ENCODE measurements at regions not wholly inside any gene's neighbourhood (a gene's known extent, or its start where the extent isn't known, plus 50 kb on each side); places are given as distances from the start of the nearest gene placed in this dataset.

DNA sequence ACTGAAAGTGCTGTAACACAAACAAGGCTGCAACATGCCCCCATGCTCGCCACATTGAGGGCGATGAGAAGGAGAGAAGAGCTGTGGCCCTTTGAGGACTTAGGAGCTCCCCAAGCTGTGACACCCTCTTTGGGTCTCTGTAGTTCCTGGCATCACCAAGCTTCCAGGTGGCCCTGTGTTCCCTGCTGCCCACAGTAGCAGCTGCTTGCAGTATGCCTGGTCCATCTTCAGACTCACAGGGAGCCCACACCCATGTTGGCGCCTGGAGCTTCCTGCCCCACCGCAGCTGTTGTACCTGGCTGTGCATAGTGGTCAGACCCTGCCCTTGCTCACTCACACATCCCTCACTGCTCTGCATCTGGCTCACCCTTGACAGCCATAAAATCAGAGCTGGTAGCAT is 401.2 kb upstream of the NRG3 start:
- H3K9me3 ChIP-seq (ENCODE audit: control insufficient read depth, insufficient read depth, low read length), result peaks cover 5% of the 10 kb centered on the region; the same call in 1 of the 2 replicates
- POLR2A ChIA-PET (ENCODE audit: unreplicated experiment), result no interaction called here

More for the DNA sequence above, 401.2 kb upstream of the NRG3 start:
- no peak overlapping the region for H3K27ac ChIP-seq (ENCODE audit: insufficient read depth, low read length)
- H3K4me2 ChIP-seq (ENCODE audit: low read depth, low read length), result no peak overlapping the region
- CTCF ChIA-PET, result no interaction called here
- no peaks in the 10 kb centered on the region for H3K27me3 ChIP-seq (ENCODE audit: control insufficient read depth, insufficient read depth, low read length)
- H3K4ac ChIP-seq (ENCODE audit: low read depth, low read length), result no peak overlapping the region
- no peak overlapping the region for H4K91ac ChIP-seq (ENCODE audit: insufficient read depth, low read depth, low read length)
- no peak overlapping the region for H2BK5ac ChIP-seq (ENCODE audit: low read depth, low read length, poor library complexity, severe bottlenecking)
- H3K9ac ChIP-seq (ENCODE audit: low read depth, low read length), result no peak overlapping the region
- H3K14ac ChIP-seq (replicated peaks; ENCODE audit: low read depth, low read length), result no peak overlapping the region
- H2AFZ ChIP-seq (replicated peaks; ENCODE audit: low read length, poor library complexity), result no peak overlapping the region
- no peak overlapping the region for H2AK5ac ChIP-seq (ENCODE audit: low read depth, low read length)
- dilution Hi-C loops (cut with HindIII; ENCODE audit: low sequenced_read_pairs, unreplicated experiment), result no loop called here
- H3K18ac ChIP-seq (ENCODE audit: low read depth, low read length), result no peak overlapping the region
- WGBS, 2 experiments (ENCODE audit: extremely low coverage in 2 of 2, insufficient read length in 1 of 2), result 100% methylated on average over 1 of the region's 4 CpGs; no CpG with 5 or more reads in 1 of the 2 experiments
- no peak for ATAC-seq (ENCODE audit: low read depth)
- intact Hi-C loops (cut with micrococcal nuclease), result no loop called here
- no peak overlapping the region for H3K23ac ChIP-seq (ENCODE audit: low read depth, low read length)
- in situ Hi-C loops (cut with MboI; ENCODE audit: low sequenced_read_pairs), result no loop called here
- no peaks in the 10 kb centered on the region for H3K36me3 ChIP-seq (ENCODE audit: control insufficient read depth, insufficient read depth, low read length)
- H3K4me1 ChIP-seq (ENCODE audit: control insufficient read depth, insufficient read depth, low read length), result no peaks in the 10 kb centered on the region
- H3K79me1 ChIP-seq (ENCODE audit: low read depth in 1 of 2, low read length in 2 of 2), result no peaks in the 10 kb centered on the region
- H3K56ac ChIP-seq (ENCODE audit: extremely low read depth, insufficient read depth, low read length), result no peak overlapping the region
- H2BK120ac ChIP-seq (ENCODE audit: low read depth, low read length), result no peak overlapping the region
- no peaks in the 10 kb centered on the region for H3K9me1 ChIP-seq (ENCODE audit: insufficient read depth, low read length)
- no peak overlapping the region for H4K8ac ChIP-seq (ENCODE audit: low read depth in 2 of 2, low read length in 2 of 2)
- TF ChIP-seq BHLHE40 (IDR thresholded peaks at IDR 0.05; ENCODE audit: low read depth, low read length), result no peak
- TF ChIP-seq SMC3 (IDR thresholded peaks at IDR 0.05; ENCODE audit: low read depth, low read length), result no peak
- TF ChIP-seq, protein P1, sequence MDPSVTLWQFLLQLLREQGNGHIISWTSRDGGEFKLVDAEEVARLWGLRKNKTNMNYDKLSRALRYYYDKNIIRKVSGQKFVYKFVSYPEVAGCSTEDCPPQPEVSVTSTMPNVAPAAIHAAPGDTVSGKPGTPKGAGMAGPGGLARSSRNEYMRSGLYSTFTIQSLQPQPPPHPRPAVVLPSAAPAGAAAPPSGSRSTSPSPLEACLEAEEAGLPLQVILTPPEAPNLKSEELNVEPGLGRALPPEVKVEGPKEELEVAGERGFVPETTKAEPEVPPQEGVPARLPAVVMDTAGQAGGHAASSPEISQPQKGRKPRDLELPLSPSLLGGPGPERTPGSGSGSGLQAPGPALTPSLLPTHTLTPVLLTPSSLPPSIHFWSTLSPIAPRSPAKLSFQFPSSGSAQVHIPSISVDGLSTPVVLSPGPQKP (IDR thresholded peaks at IDR 0.05; ENCODE audit: borderline replicate concordance, low read depth, low read length), result no peak
- TF ChIP-seq, protein P2, sequence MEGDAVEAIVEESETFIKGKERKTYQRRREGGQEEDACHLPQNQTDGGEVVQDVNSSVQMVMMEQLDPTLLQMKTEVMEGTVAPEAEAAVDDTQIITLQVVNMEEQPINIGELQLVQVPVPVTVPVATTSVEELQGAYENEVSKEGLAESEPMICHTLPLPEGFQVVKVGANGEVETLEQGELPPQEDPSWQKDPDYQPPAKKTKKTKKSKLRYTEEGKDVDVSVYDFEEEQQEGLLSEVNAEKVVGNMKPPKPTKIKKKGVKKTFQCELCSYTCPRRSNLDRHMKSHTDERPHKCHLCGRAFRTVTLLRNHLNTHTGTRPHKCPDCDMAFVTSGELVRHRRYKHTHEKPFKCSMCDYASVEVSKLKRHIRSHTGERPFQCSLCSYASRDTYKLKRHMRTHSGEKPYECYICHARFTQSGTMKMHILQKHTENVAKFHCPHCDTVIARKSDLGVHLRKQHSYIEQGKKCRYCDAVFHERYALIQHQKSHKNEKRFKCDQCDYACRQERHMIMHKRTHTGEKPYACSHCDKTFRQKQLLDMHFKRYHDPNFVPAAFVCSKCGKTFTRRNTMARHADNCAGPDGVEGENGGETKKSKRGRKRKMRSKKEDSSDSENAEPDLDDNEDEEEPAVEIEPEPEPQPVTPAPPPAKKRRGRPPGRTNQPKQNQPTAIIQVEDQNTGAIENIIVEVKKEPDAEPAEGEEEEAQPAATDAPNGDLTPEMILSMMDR (conservative IDR thresholded peaks at IDR 0.05; ENCODE audit: low read depth, low read length), result no peak
- TF ChIP-seq POLR2A (IDR thresholded peaks at IDR 0.05; ENCODE audit: low read depth, low read length), result no peak
- no peak for TF ChIP-seq CEBPB (IDR thresholded peaks at IDR 0.05; ENCODE audit: low read depth, low read length)
- TF ChIP-seq, protein P3, sequence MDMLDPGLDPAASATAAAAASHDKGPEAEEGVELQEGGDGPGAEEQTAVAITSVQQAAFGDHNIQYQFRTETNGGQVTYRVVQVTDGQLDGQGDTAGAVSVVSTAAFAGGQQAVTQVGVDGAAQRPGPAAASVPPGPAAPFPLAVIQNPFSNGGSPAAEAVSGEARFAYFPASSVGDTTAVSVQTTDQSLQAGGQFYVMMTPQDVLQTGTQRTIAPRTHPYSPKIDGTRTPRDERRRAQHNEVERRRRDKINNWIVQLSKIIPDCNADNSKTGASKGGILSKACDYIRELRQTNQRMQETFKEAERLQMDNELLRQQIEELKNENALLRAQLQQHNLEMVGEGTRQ (IDR thresholded peaks at IDR 0.05; ENCODE audit: low read depth, low read length), result no peak
- TF ChIP-seq RCOR1 (IDR thresholded peaks at IDR 0.05; ENCODE audit: insufficient replicate concordance, low read length), result no peak
- TF ChIP-seq NFE2L2 (IDR thresholded peaks at IDR 0.05; ENCODE audit: low read depth, low read length), result no peak
- no peak for DNase-seq
- H3K4me3 ChIP-seq (ENCODE audit: insufficient read depth, low read depth, low read length), result no peak overlapping the region
- BruUV-seq (replicated peaks), result no TSS peak
- H4K5ac ChIP-seq (ENCODE audit: low read depth, low read length), result no peak overlapping the region
- no peak overlapping the region for H2BK20ac ChIP-seq (ENCODE audit: low read depth, low read length)
- H2AK9ac ChIP-seq (replicated peaks; ENCODE audit: low read depth, low read length, poor library complexity), result no peak overlapping the region
- H4K20me1 ChIP-seq (ENCODE audit: insufficient read depth, low read length), result no peaks in the 10 kb centered on the region
- no peak overlapping the region for H2BK15ac ChIP-seq (ENCODE audit: low read depth, low read length)

Data from IMR-90 (cell line).